OCI-LY7 (cell line): ENCODE measurements at regions not wholly inside any gene's neighbourhood (a gene's known extent, or its start where the extent isn't known, plus 50 kb on each side); places are given as distances from the start of the nearest gene placed in this dataset.

Experiments
- BruUV-seq: library from RNA; stranded (reverse); fragments of 400-500 nt; replicated peaks from 2 replicates; lab custom pipeline; 2021; lab: Mats Ljungman, UMichigan
- CTCF ChIA-PET: fragments of 300-600 bp; sonication (Branson Sonifier 250); formaldehyde crosslinking; loops from one replicate; lab custom pipeline; 2022; ENCODE audit warnings: antibody characterized with exemption; ENCODE audit not compliant: unreplicated experiment; lab: Charles Lee
- POLR2A ChIA-PET: fragments of 300-600 bp; sonication (Branson Sonifier 250); formaldehyde crosslinking; loops from one replicate; lab custom pipeline; 2022; ENCODE audit warnings: antibody characterized with exemption; lab: Charles Lee
- DNase-seq: peaks from one replicate; pipeline ENCODE4 v3.0.0-alpha.2; 2015; ENCODE audit warnings: low spot score
- H2AFZ ChIP-seq: fragments of 200-600 bp; sonication (generic), shearing (Covaris generic); 2 replicates; pipeline ENCODE4 v1.6.1; 2014; ENCODE audit warnings: mild to moderate bottlenecking, antibody characterized with exemption, low read length, moderate library complexity
- H3K27ac ChIP-seq: fragments of 200-600 bp; sonication (generic); 2 replicates; pipeline ENCODE4 v1.5.1; 2014; ENCODE audit warnings: mixed run types, low read depth, mild to moderate bottlenecking, moderate library complexity, low read length, inconsistent platforms; ENCODE audit not compliant: poor library complexity, severe bottlenecking
- H3K36me3 ChIP-seq: fragments of 200-600 bp; sonication (generic); 2 replicates; pipeline ENCODE4 v1.6.1; 2014; ENCODE audit warnings: mild to moderate bottlenecking, antibody characterized with exemption, low read length, moderate library complexity, mixed read lengths; ENCODE audit not compliant: insufficient read depth
- H3K4me1 ChIP-seq: fragments of 200-600 bp; sonication (generic); 2 replicates; pipeline ENCODE4 v1.5.1; 2014; ENCODE audit warnings: mild to moderate bottlenecking, low read length; ENCODE audit not compliant: insufficient read depth, poor library complexity, severe bottlenecking
- H3K4me2 ChIP-seq: fragments of 200-600 bp; sonication (generic); 2 replicates; pipeline ENCODE4 v1.6.1; 2014; ENCODE audit warnings: mild to moderate bottlenecking, low read length
- H3K4me3 ChIP-seq: fragments of 200-600 bp; sonication (generic); 2 replicates; pipeline ENCODE4 v1.5.1; 2014; ENCODE audit warnings: mild to moderate bottlenecking, low read depth, low read length; ENCODE audit not compliant: poor library complexity, severe bottlenecking
- H3K79me2 ChIP-seq: fragments of 200-600 bp; sonication (generic); 2 replicates; pipeline ENCODE4 v1.6.1; 2016; ENCODE audit warnings: low read depth, mild to moderate bottlenecking, low read length, moderate library complexity, mixed read lengths; ENCODE audit not compliant: insufficient read depth
- H3K9me2 ChIP-seq: fragments of 200-600 bp; sonication (generic); 2 replicates; pipeline ENCODE4 v1.6.1; 2016; ENCODE audit warnings: mild to moderate bottlenecking, low read length, mixed read lengths; ENCODE audit not compliant: insufficient read depth
- H3K9me3 ChIP-seq: fragments of 200-600 bp; sonication (generic); 2 replicates; pipeline ENCODE4 v1.6.1; 2014; ENCODE audit warnings: mild to moderate bottlenecking, mixed run types, low read length, mixed read lengths
- H4K20me1 ChIP-seq: fragments of 200-600 bp; sonication (generic); 2 replicates; pipeline ENCODE4 v1.6.1; 2014; ENCODE audit warnings: mild to moderate bottlenecking, antibody characterized with exemption, low read length, moderate library complexity, mixed read lengths; ENCODE audit not compliant: insufficient read depth
- CTCF ChIP-seq: fragments of 200-600 bp; sonication (generic); conservative IDR thresholded peaks from 2 replicates; pipeline ENCODE4 v1.5.1; 2014; ENCODE audit warnings: mild to moderate bottlenecking, antibody characterized with exemption, low read length, moderate library complexity, mixed read lengths
- EZH2phosphoT487 ChIP-seq: fragments of 200-600 bp; sonication (generic); IDR thresholded peaks from 2 replicates; pipeline ENCODE4 v1.6.1; 2018; ENCODE audit warnings: low read depth, borderline replicate concordance, mild to moderate bottlenecking, mixed run types, antibody characterized with exemption, low read length, moderate library complexity, mixed read lengths
- intact Hi-C: fragments of 100-400 bp; cut with micrococcal nuclease; formaldehyde crosslinking; loops from one replicate; pipeline ENCODE4 v1.10.0; 2022; ENCODE audit not compliant: unreplicated experiment

- intact Hi-C loops: no loop called here
- Histone ChIP-seq H3K9me3 (no peaks in the 10 kb centered on the region), H4K20me1 (no peaks in the 10 kb centered on the region), H3K79me2 (no peaks in the 10 kb centered on the region), H3K4me1 (no peaks in the 10 kb centered on the region), H3K36me3 (no peaks in the 10 kb centered on the region), H2AFZ (no peak overlapping the region), H3K4me2 (no peak overlapping the region), H3K9me2 (no peaks in the 10 kb centered on the region), H3K4me3 (no peak overlapping the region), H3K27ac (no peak overlapping the region)
- BruUV-seq: no TSS peak
- TF ChIP-seq CTCF: no peak
- no peak for TF ChIP-seq EZH2phosphoT487
- ChIA-PET POLR2A (no interaction called here), CTCF (no interaction called here)
- no peak for DNase-seq
These were observed 96.4 kb upstream of the NTRK2 start for GRCh38 chr9:84573083-84573482.

- ChIA-PET POLR2A (interaction anchor here (0.7 kb wide), 1 partner anchor 802 kb away, joined by 3 read pairs; no protein-coding TSS in a partner anchor), CTCF (no interaction called here)
- intact Hi-C loops: no loop called here
- H3K27ac ChIP-seq: no peak overlapping the region
- no peak overlapping the region for H3K4me3 ChIP-seq
- no peak overlapping the region for H2AFZ ChIP-seq
- no TSS peak for BruUV-seq
- DNase-seq: no peak
- H3K9me3 ChIP-seq: no peaks in the 10 kb centered on the region
- H3K79me2 ChIP-seq: no peaks in the 10 kb centered on the region
- H3K36me3 ChIP-seq: no peaks in the 10 kb centered on the region
- no peak for TF ChIP-seq EZH2phosphoT487
- TF ChIP-seq CTCF: no peak
- no peaks in the 10 kb centered on the region for H3K9me2 ChIP-seq
- no peaks in the 10 kb centered on the region for H4K20me1 ChIP-seq
- H3K4me1 ChIP-seq: no peaks in the 10 kb centered on the region
- H3K4me2 ChIP-seq: no peak overlapping the region
These were observed 93.8 kb upstream of the NTRK2 start for GRCh38 chr9:84575705-84576104.

GRCh38 chr9:84583866-84584265, 85.7 kb upstream of the NTRK2 start:
- Histone ChIP-seq H3K4me1 (no peaks in the 10 kb centered on the region), H3K4me3 (no peak overlapping the region), H3K27ac (no peak overlapping the region), H3K36me3 (no peaks in the 10 kb centered on the region), H3K9me2 (no peaks in the 10 kb centered on the region), H3K9me3 (no peaks in the 10 kb centered on the region), H3K4me2 (no peak overlapping the region), H3K79me2 (no peaks in the 10 kb centered on the region), H2AFZ (no peak overlapping the region), H4K20me1 (no peaks in the 10 kb centered on the region)
- ChIA-PET POLR2A (no interaction called here), CTCF (no interaction called here)
- no TSS peak for BruUV-seq
- DNase-seq: no peak
- intact Hi-C loops: no loop called here
- TF ChIP-seq CTCF (no peak), EZH2phosphoT487 (no peak)
